NCI-H146 (cell line): ENCODE measurements at regions not wholly inside any gene's neighbourhood (a gene's known extent, or its start where the extent isn't known, plus 50 kb on each side); places are given as distances from the start of the nearest gene placed in this dataset.

Experiments used
- DNase-seq: peaks from one replicate; lab custom pipeline; 2025; lab: John Stamatoyannopoulos, UW

DNA sequence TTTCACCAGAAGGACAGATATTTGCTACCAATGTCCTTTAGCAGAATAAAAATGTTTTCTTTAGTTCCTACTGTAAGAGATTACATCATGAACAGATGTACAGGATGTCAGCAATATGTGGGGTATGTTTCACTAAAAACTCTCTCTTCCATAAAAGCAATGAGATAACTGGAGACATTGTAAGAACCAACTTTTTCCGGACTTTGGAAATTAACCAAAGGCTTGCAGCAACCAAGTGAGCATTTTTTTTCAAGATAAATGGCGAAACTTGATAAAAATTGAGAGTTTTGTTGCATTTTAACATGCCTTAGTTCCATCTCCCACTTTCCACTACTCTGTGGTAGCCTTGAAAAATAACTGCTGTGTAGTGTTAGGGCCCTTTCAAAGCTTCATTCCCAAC lies 429.8 kb upstream of the CDH2 start:
- no peak for DNase-seq

DNA sequence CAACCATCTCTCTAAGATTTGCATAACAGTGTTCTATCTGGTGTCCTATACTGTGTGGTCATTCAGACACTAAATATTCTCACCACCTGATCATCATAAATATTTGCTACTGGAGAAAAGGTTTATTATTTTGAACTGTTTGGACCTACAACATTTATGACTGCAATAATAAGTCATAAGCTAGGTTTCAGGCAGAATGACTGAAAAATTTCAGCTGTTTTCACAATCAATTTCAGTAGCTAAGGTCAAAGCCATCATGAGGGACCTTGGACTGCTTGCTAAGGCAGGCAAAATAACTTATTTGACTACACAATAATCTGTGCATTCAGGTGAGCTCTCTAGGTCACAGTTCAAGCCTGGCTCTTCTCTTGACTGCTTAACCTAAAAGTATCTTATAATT lies 425.5 kb upstream of the CDH2 start:
- no peak for DNase-seq

- no peak for DNase-seq
Measured at GRCh38 chr18:28594034-28594433, 417.1 kb upstream of the CDH2 start.

- DNase-seq: no peak
Measured at GRCh38 chr18:28588884-28589549, 412.1 kb upstream of the CDH2 start.

DNA sequence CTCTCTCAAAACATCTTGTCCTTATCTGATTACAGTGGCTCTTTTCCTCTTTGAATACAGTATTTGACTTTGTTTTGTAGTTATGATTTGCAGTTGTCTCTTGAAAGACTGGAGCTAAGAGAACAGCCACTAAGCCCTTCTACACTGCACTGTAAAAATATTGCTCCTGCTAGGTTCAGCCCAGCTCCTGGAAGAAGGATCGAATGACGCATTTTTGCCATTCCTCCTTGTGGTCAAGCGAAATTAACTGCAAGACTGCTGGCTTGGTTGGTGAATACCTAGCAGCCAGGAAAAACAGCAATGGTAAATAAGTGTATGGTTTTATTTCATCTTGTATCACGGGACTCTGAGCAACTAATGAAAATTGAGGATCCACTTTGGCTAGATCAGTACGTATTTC lies 407.8 kb upstream of the CDH2 start:
- DNase-seq: no peak

- DNase-seq: no peak
Measured at GRCh38 chr18:28582724-28583123, 405.8 kb upstream of the CDH2 start.

GRCh38 chr18:28581521-28582071 lies 404.7 kb upstream of the CDH2 start:
- DNase-seq: peak; percentile 79

DNA sequence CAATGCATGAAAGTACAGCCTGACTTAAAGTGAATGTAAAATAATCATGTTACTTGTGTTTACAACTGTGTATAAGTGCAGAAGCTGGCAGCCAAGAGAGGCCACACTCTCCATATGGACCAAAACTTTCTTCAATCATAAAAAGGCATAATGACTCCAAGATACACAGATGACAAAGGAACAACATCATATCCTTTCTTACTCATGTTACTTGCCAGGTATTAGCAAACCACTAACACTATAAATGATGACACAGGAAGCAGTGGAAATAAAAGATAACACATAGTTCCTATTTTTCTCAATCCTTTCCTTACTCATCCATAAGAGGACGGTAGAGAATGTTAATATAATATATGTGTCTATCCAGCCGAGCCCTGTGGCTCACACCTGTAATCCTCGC lies 400.0 kb upstream of the CDH2 start:
- DNase-seq: no peak

- no peak for DNase-seq
Measured at GRCh38 chr18:28575123-28575522, 398.2 kb upstream of the CDH2 start.

GRCh38 chr18:28574175-28574574 lies 397.2 kb upstream of the CDH2 start:
- no peak for DNase-seq

GRCh38 chr18:28571929-28572328 lies 395.0 kb upstream of the CDH2 start:
- no peak for DNase-seq

DNA sequence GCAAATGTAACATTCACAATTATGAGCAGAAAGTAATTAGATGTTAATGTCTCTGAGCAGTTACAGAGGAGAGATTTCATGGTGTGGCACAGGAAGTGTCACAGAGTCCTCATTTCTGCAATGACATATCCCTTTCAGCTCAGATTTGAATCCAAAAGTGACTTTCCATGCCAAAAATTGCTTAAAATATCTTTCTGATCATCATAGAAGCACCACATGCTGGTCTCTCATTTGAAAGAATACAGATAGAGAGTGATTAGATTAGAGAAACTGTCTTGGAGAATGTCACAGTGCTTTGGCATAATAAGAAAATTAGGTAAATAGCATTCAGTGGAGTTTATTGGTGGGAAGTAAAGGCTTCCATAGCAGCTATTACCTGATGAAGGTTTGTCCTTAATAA lies 383.4 kb upstream of the CDH2 start:
- no peak for DNase-seq

GRCh38 chr18:28559511-28559910 lies 382.6 kb upstream of the CDH2 start:
- no peak for DNase-seq

DNA sequence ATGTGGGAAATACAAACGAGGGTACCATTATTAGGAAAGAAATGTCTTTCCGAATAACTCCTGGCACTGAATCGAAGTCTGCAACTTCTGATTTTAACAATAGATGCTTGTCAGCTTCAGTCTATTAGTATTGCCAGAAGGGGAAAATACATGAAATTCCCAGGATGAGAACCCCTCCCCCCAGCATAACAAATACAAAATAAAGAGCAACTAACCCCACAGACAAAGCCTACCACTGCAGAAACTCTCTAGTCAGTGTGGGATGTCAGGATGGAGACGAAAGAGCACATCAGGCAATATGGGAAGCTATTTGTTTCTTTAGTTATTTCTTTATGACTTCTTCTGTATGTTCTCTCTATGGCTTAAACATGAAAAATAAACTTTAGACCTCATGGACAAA lies 365.0 kb upstream of the CDH2 start:
- no peak for DNase-seq

GRCh38 chr18:28541276-28541930 lies 364.5 kb upstream of the CDH2 start:
- no peak for DNase-seq

DNA sequence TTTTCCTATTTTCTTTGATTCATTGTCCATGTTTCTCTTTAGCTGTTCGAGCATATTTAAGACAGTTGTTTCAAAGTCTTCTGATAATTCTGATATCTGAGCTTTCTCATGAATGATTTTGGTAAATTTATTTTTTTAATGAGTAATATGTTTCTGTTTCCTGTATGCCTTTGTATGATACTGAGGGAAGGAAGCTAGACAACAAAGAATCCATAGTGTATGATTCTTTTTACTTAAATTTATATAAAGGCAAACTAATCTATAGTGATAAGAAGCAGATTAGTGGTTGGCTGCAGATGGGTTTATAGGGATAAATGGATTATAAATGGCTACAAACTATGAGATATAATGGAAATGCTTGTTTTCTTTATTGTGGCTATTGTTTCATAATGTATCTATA lies 352.7 kb upstream of the CDH2 start:
- no peak for DNase-seq

DNA sequence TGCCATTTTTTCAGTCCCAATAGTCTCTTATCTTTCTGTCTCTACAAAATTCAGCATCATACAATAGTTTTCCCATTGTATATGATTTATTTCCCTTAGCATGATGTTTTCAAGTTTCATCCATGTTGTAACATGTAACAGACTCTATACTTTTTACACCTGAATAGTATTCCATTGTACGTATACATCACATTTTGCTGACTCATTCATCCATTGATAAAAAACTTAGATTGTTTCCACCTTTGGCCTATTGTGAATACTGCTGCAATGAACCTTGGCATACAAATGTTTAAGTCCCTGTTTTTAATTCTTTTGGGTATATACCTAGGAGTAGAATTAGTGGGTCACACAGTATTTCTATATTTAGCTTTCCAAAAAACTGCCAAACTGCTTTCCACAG lies 349.3 kb upstream of the CDH2 start:
- DNase-seq: no peak

GRCh38 chr18:28523758-28524475 lies 347.0 kb upstream of the CDH2 start:
- DNase-seq: no peak

GRCh38 chr18:28522236-28522635 lies 345.3 kb upstream of the CDH2 start:
- DNase-seq: no peak

GRCh38 chr18:28519997-28520396 lies 343.1 kb upstream of the CDH2 start:
- DNase-seq: no peak

- no peak for DNase-seq
Measured at GRCh38 chr18:28514699-28515098, 337.8 kb upstream of the CDH2 start.

GRCh38 chr18:28512357-28512756 lies 335.4 kb upstream of the CDH2 start:
- no peak for DNase-seq

GRCh38 chr18:28511413-28511821 lies 334.5 kb upstream of the CDH2 start:
- DNase-seq: no peak
